ENCODE measurements at regions not wholly inside any gene's neighbourhood (a gene's known extent, or its start where the extent isn't known, plus 50 kb on each side); places are given as distances from the start of the nearest gene placed in this dataset.

DNA sequence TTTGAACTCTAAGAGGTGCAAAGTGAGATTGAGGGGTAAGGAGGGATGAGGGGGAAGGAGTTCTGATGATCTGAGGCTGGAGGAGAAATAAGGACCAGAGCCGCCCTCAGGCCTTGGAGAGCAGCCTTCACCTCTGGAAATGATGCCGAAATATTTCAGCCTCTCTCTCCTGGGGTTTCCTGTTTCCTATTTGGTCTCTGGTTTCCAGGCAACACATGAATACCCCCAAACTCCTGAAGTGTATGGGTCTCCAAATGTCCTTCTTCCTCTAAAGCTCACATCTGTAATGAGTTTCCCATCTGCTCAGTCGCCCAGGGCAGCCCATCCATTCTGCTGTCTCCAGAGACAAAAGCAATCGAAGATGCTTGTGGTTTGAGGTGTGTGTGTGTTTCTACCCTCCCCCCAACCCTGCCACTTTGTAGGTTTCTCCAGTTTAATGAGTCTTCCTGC, 52.0 kb upstream of the FAM20B start:
- no peak overlapping the region for H2AK5ac ChIP-seq (ENCODE audit: low read depth, low read length)
- H3K9me3 ChIP-seq (replicated peaks in 1 of 2; ENCODE audit: control insufficient read depth in 2 of 2, insufficient read depth in 1 of 2, low read depth in 1 of 2, low read length in 2 of 2) = peaks cover 5 to 7% of the 10 kb centered on the region in 2 donors
- H3K79me1 ChIP-seq (ENCODE audit: low read depth, low read length) = no peaks in the 10 kb centered on the region
- H3K14ac ChIP-seq (ENCODE audit: low read length) = no peak overlapping the region
- H2BK15ac ChIP-seq (ENCODE audit: low read length) = no peak overlapping the region
- H3K4ac ChIP-seq (ENCODE audit: low read length) = no peak overlapping the region
- H3K4me3 ChIP-seq (ENCODE audit: low read length in 2 of 2) = no peak overlapping the region
- H3K4me2 ChIP-seq (ENCODE audit: insufficient read depth, low read length, poor library complexity, severe bottlenecking) = no peak overlapping the region
- no CpG with 5 or more reads among the region's 4 CpGs for WGBS, 2 donors (ENCODE audit: extremely low coverage in 2 of 2, insufficient read length in 2 of 2, insufficient replicate concordance in 1 of 2)
- H3K36me3 ChIP-seq (replicated peaks in 1 of 2; ENCODE audit: control insufficient read depth in 2 of 2, insufficient read depth in 2 of 2, low read length in 2 of 2) = no peaks in the 10 kb centered on the region
- H3K27me3 ChIP-seq (ENCODE audit: control insufficient read depth in 3 of 3, insufficient read depth in 3 of 3, low read depth in 1 of 3, low read length in 3 of 3) = no peaks in the 10 kb centered on the region
- no peak overlapping the region for H4K91ac ChIP-seq (ENCODE audit: low read depth, low read length, poor library complexity)
- peak overlapping the region; percentile 75 for H2BK12ac ChIP-seq (ENCODE audit: low read length)
- no peak overlapping the region for H4K8ac ChIP-seq (ENCODE audit: low read depth, low read length)
- H3K4me1 ChIP-seq (ENCODE audit: control insufficient read depth in 2 of 2, insufficient read depth in 1 of 2, low read depth in 1 of 2, low read length in 2 of 2) = peaks cover 8 to 9% of the 10 kb centered on the region in 2 donors
- H2BK5ac ChIP-seq (ENCODE audit: low read length) = no peak overlapping the region
- peak overlapping the region; percentile 11 for H3K18ac ChIP-seq (ENCODE audit: low read length)
- peak overlapping the region; percentile 11 for H2AFZ ChIP-seq (ENCODE audit: low read length)
- H2BK120ac ChIP-seq (ENCODE audit: low read depth, low read length) = no peak overlapping the region
- no peak overlapping the region for H3K9ac ChIP-seq (ENCODE audit: low read depth, low read length, poor library complexity)
- DNase-seq (ENCODE audit: low spot score) = no peak
- no peak overlapping the region for H3K27ac ChIP-seq (replicated peaks; ENCODE audit: low read length)
- H3K23ac ChIP-seq (ENCODE audit: low read depth, low read length, poor library complexity) = no peak overlapping the region
